Amniotic stem cell (primary cell): ENCODE measurements at regions not wholly inside any gene's neighbourhood (a gene's known extent, or its start where the extent isn't known, plus 50 kb on each side); places are given as distances from the start of the nearest gene placed in this dataset.

Experiments used
- DNase-seq: peaks from one replicate; lab custom pipeline; 2025; lab: John Stamatoyannopoulos, UW

DNA sequence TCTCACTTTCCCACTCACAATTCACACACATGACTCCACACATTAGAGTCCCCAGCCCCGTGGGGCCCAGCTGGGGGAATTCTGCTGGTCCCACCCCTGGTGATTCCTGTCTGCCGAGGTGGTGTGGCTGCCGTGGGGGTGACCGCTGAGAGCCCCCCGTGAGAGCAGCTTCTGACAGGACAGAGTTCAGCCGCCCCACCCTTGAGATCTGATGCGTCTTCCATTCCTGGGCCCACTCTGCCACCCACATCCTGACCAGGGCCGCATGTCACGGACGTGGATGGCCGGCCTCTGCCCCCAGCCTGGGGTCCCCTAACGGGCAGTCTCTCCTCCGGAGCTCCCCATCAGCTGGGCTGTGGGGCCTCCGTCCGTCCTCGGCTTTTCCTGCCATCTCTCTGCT is 240.1 kb upstream of the PITRM1 start:
- DNase-seq: no peak

DNA sequence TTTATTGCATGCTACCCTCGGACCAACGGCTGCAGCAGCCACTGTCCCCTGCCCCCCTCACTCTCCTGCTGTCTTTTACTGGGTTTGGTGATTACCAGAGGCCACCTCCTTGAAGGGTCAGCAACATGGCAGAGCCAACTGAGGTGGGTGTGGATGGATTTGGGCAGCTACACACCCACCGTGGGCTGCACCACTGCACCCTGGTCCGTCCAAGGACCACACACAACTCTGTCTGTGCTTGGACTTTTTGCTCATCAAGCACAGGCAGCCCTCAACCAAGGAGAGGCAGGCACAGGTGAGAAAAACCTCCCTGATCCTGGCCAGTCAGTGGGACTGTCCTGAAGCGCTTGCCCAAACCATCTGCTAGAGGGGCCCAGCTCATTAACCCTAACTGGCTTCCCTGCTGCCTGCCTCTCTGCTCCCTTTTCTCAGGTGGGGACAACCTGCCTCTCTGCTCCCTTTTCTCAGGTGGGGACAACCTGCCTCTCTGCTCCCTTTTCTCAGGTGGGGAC is 239.5 kb upstream of the PITRM1 start:
- DNase-seq: no peak

DNA sequence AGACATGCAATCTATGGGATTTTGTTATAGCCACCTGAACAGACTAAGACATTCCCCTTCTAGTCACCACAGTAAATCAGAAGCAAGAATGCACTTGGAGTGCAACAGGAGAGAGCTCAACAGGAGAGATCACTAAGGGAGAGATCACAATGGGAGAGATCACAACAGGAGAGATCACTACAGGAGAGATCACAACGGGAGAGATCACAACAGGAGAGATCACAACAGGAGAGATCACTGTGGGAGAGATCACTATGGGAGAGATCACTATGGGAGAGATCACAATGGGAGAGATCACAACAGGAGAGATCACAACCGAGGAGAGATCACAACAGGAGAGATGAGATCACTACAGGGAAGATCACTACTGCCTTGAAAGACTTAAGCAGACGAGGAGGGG is 238.5 kb upstream of the PITRM1 start:
- no peak for DNase-seq

DNA sequence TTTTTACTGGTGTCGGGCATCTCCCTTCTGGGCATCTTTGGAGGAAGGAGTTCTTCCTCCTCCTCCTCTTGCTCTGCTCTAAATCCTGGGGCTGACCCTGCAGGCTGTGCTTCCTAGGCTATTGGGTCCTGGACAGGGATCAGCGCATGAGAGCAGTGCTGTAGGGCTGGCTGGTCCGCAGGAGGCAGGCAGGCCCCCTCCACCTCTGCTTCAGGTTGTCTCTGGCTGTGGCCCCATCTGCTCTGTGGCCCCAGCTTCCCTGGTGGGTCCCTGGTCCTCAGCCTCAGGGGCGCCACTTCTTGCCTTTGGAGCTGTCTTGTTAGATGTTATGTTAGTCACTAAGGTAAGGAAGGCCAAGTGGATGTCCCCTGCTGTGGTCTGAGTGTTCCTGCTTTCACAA is 237.3 kb upstream of the PITRM1 start:
- DNase-seq: no peak

DNA sequence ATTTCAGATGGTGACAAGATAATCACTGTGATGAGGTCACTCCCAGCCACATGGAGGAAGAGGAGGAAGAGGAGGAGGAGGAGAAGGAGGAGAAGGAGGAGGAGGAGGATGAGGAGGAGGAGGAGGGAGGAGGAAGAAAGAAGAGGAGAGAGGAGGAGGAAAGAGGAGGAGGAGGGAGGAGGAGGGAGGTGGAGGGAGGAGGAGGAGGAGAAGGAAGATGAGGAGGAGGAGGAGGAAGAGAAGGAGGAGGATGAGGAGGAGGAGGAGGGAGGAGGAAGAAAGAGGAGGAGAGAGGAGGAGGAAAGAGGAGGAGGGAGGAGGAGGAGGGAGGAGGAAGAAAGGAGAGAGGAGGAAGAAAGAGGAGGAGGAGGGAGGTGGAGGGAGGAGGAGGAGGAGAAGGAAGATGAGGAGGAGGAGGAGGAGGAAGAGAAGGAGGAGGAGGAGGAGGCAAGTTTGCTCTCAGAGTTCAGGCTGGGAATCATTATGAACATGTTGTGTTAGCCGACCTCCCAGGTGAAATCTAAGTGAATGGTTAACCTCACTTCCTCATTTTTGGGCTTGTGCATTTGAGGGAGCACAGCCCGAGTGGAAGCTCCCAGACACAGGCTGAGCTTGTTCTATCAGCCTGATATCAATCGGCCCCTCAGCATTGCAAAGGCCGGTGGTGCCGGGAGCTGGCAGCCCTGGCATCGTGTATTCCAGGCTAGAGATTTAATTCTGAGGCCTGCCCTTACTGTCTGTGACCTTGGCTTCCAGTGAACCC is 236.2 kb upstream of the PITRM1 start:
- no peak for DNase-seq

DNA sequence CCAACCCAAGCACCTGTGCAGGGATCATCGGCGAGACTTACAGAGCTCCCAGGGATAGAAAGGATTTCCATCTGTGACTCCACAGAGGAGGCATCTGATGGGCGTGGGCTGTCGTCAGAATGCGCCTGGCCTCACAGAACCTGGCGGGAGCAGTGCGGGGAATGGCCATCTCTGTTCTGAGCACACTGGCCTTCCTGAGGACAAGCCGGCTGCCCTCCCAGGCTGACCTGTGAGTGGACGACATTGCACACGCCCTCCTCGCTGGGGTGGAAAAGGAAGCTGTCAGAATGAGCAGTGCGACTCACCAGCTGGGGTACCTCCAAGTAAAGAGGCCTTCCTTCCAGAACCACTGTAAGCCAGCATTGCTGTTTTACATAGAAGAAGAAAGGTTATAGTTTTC is 234.6 kb upstream of the PITRM1 start:
- no peak for DNase-seq

DNA sequence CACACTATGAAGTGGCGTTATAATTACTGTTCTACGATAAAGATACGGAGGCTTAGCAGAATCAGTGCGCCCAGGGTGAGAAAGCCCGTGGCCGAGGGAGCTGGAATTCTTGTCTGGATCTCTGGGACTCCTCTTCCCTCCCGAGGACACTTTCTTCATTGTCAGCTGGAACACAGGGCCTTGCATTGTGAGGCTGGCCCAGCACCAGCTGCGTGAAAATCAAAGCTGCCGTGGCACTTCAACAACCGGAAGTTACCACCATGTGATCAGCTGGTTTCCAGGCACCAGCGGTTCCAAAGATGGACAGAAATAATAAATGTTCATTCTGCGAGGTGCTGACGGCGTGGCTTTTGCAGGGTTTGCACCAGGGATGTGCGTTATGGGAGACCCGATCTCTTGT is 234.0 kb upstream of the PITRM1 start:
- DNase-seq: no peak

DNA sequence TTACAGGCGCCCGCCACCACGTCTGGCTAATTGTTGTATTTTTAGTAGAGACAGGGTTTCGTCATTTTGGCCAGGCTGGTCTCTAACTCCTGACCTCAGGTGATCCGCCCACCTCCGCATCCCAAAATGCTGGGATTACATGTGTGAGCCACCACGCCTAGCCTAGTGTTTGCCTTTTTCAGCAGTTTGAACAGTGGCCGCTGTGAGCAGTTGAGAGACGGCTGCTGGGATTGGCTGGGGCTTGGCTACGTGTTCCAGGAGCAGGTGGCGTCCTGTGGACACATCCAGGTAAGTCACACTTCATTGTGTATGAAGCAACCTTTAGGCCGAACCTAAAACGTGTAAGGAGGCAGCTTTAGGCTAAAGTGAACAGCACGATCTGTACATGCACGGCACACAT is 231.8 kb upstream of the PITRM1 start:
- no peak for DNase-seq

DNA sequence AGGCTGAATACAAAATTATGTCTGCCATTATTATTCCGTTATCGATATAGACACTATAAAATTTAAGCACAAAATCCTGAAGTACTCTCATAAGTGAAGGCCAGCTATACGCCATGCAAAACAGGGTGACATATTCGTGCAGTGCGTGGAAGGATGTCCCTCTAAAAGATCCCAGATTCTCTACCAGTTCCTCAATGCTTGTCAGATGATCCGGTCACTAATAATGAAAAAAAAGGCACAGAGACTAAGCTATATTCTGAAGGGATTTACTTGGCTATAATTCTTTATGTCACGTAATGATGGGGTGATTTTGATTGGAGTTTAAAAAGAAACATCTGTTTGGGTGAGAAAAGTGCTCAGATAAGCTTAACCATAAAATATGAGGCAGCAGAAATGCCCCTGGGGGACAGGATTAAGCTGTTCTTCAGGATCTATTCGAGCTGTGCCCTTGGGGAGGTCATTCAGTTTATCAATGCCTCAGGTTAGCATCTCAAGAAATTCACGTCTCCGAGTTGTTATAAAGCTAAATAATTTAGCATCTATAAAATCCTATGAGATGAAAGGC is 229.7 kb upstream of the PITRM1 start:
- DNase-seq: no peak

DNA sequence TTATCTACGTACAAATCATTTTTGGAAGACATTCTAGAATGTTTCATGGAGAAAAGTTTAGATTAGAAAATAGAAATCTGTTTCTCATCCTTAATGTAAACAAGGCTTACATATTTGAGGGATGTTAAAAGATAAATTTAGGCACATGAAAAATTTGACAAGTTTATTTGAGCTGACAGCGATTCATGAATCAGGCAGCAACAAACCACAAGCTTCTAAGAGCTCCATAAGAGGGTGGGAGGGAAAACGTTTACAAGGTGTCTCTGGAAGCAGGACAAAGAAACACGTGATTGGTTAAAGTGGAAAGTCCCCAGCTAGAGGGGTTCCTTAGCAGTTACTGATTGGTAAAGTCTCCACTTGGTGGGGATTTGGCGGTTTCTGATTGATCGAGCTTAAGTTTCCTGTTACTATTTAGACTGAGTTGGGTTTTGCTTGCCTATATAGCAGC is 228.9 kb upstream of the PITRM1 start:
- DNase-seq: no peak

DNA sequence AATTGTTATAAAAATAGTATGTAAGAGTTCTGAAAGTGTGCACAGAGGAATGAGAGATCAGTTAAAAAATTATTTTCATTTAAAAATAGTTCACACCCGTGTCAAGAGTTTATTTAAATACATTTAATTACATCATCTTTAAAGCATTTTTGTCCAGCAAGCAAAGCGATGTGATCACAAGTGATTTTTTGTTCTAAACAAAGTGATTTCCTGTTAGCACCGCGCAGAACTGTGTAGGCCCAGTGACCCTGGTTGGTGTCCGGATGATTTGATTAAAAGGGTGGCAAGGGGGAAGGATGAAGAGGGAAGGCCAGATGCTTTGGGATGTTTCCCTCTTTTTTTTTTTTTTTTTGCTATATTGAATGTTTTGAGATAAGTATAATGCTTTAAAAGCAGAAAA is 227.8 kb upstream of the PITRM1 start:
- DNase-seq: no peak

DNA sequence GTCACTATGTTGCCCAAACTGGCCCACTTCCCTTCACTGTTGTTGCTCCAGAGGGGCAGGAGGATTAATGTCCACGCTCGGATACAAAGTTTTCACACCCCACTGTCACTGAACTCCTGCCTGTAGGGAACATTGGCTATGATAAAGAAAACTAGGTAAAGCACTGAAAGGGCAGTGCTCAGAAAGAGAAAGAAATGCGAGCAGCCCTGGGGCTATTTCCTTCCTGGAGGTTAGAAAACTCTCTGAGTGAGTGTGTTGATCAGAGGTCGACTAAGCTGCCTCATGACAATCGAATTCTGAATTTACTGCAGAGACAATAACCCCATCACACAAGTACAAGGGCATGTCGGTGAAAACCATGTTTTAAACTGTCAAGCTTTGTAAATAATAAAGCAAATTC is 227.2 kb upstream of the PITRM1 start:
- DNase-seq: no peak

DNA sequence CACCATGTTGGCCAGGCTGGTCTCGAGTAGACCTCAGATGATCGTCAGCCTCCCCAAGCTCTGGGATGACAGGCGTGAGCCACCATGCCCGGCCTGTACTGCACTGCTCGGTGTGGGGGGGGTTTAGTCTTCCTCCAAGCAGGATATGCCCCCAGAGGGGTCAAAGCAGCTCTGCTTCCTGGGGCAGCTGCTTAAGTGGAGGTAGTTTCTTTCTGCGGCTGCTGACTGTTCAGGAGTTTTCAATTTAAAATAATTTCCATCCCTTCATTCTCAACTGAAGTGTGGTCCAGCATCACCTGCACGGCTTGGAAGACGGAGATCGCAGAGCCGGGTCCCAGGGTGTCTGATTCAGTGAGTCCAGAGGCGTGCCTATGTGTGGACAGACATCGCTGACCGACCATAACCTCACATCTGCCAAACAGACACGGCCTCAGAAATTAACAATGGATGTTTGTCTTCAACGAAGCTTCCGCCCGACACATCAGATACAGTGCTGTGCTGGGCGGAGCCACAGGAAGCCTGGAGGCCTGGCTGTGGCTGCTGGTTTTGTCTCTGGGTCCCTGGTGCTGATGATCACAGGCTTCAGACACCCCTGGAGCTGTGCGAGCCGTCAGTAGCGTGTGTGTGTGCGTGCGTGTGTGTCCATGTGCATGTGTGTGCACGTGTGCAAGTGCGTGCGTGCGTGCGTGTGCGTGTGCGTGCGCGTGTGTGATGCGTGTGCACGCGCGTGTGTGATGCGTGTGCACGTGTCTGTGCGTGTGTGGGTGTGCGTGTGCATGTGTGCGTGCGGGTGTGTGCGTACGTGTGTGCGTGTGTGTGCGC is 226.5 kb upstream of the PITRM1 start:
- no peak for DNase-seq

DNA sequence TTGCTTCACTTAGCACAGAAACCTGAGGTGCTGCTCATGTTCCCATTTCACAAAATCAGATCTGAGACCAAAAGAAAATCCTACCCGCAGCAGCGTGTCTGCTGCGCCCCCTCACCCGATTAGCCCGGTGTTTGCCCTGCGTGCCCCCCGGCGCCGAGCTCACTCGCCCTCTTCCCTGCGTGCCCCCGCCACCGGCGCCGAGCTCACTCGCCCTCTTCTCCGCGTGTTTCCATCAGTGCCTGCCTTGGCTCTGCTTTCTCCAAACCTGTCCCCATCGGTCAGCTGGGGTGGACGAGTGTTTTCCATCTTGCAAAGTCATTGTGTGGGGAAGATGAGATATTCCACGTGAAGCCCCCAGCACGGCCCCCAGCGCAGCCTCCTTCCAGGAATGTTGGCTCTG is 225.3 kb upstream of the PITRM1 start:
- no peak for DNase-seq

DNA sequence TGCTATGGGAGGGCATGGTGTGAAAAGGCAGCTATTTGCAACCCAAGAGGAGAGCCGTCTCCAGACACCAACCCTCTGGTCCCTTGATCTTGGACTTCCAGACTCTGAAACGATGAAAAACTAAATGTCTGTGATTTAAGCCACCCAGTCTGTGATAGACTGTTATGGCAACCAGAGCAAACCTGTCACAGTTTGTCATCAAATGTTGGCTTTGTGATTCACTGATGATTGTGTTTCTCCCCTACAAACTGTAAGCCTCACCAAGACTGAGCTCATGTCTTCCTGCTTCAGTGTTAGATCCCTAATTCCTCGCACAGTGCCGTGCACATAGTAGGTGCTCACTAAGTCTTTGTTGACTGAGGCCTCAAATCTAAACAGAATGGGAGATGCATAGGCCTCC is 224.6 kb upstream of the PITRM1 start:
- no peak for DNase-seq

DNA sequence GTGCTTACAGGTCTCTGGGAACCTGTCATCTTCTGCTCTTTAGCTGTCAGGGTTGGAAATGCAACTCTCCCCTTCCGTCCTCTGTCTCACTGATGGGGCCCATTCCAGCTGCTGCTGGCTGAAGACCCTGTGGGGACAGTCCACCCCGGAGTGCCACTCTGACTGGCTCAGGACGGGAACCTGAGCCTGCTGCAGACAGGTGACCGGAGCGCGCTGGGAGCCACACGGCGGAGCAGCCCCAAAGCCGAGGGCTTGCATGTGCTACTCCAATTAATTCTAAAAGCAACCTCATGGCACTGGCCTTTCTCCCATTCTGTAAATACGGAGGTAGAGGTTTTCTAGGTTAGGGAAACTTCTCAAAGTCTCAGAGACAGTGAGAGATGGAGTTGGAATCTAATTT is 223.5 kb upstream of the PITRM1 start:
- no peak for DNase-seq

DNA sequence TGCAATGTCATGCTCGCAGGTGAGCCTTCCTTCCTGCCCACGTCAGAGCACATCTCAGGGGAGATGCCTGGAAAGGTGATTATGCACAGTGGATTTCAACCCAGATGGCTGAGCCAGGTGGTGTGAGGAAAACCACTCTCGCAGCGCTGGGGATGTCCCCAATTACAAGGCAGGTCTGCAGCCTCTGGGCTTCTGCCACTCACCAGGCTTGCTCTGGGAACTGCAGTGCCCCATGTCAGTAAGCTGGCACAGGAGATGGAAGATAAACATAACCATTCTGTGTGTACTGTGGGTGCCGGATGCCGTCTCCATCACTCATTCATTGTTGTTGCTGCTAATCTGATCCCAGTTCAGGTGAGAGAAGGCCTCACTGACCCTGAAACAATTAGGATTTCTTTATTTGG is 222.9 kb upstream of the PITRM1 start:
- DNase-seq: no peak

DNA sequence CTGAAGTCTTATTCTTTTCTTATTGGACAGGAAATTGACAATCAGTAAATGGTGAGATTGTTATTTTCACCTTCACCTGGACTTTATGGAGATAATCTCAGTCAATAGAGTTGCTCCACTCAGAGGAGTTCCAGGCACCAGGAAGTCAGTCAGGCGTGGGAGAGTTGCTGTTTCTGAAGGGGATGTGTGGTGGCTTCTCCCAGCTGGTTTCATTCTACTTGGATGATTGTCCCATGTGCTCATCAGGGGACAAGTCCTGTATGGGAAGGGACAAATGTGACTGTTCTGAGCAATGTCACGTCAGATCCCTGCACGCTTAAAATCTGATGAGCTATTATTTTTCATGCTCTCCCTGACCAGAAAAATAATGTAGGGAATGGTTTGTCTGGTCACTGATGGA is 222.5 kb upstream of the PITRM1 start:
- DNase-seq: no peak

DNA sequence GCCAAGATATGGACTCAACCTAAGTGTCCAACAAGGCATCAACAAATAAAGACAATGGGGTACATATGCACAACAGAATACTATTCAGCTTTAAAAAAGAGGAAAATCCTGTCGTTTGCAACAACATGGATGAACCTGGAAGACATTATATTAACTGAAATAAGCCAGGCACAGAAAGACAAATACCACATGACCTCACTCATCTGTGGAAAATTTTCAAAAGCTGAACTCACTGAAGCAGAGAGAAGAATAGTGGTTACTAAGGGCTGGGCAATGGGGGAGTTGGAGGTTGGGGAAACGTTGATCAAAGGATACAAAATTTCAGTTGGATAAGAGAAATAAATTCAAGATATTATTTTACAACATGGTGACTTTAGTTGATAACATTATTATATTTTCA is 221.4 kb upstream of the PITRM1 start:
- no peak for DNase-seq

DNA sequence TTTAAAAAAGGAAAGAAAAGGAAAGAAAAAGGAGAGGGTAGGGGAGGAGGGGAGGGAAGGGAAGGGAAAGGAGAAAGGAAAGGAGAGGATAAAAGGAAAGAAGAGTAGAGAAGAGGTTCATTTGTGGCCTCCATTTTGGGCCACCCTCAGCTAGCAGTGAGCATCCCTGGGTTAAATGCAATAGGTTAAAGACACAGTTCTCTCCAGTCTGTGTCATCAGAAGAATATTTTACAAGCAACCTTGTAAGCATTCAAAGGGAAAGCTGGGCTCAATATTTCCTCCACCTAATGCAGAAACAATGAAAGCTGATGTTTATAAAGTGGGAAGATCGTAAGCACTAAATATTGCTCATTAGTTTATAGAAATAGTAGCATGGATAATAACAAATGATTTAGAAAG is 219.1 kb upstream of the PITRM1 start:
- no peak for DNase-seq

DNA sequence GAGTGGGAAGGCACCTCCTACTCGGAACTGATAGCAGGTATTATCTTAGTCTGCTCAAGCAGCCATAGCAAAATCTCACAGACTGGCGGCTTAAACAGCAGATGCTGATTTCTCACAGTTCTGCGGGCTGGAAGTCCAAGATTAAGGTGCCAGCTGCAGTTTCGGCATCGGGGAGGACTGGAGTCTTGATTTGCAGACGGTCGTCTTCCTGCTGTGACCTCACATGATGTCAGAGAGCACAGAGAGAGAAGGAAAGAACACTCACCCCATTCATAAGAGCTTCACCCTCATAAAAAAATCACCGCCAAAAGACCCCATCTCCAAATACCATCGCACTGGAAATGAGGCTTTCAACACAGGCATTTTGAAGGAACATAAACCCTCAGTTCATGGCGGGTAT is 216.5 kb upstream of the PITRM1 start:
- no peak for DNase-seq

DNA sequence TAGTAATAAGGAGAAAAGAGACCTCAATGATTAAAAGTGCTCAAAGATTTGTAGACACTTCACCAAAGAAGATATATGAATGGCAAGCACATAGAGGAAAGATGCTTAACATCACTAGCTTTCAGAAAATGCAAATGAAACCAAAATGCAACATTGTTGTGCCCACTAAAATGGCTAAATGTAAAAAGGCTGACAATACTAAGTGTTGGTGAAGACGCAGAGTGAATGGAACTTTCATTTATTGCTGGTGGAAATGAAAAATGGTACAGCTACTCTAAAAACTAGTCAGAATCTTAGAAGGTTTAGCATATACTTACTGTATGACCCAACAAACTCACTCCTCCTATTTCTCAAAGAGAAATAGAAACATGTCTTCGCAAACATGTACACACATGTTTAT is 212.9 kb upstream of the PITRM1 start:
- no peak for DNase-seq

DNA sequence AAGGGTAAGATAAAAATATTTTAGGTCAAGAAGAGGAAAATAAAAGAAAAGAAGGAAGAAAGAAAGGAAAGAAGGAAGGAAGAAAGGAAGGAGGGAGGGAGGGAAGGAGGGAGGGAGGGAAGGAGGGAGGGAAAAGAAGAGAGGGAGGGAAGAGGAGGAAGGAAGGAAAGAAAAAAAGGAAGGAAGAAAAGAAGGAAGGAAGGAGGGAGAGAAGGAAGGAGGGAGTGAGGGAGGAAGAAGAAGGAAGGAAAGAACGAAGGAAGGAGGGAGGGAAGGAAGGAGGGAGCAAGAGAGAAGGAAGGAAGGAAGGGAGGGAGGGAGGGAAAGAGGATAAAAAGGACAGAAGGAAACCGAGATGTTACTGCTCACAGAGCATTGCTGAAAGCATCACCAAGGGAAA is 209.5 kb upstream of the PITRM1 start:
- no peak for DNase-seq
